Renal pelvis (tissue), 1 donor: ENCODE measurements at regions not wholly inside any gene's neighbourhood (a gene's known extent, or its start where the extent isn't known, plus 50 kb on each side); places are given as distances from the start of the nearest gene placed in this dataset.
"Not testable (repeated sequence)": the region's sequence is repeated elsewhere in the genome, so short reads cannot be mapped to it uniquely, and the experiment has no call there.

ENCODE experiments used
- DNase-seq: peaks from one replicate; pipeline ENCODE4 v3.0.0-alpha.2; 2013

GRCh38 chr7:106345421-106346166 is 60.8 kb upstream of the NAMPT start:
- no peak for DNase-seq

- DNase-seq: no peak
Observed at GRCh38 chr7:106344861-106345260, 60.1 kb upstream of the NAMPT start.

GRCh38 chr7:106344211-106344610 is 59.4 kb upstream of the NAMPT start:
- no peak for DNase-seq

GRCh38 chr7:106342049-106342448 is 57.3 kb upstream of the NAMPT start:
- not testable (repeated sequence) for DNase-seq

GRCh38 chr7:106340247-106340596 is 55.4 kb upstream of the NAMPT start:
- DNase-seq: not testable (repeated sequence)

- no peak for DNase-seq
Observed at GRCh38 chr7:106339513-106340246, 54.9 kb upstream of the NAMPT start.

GRCh38 chr7:106337754-106338153 is 53.0 kb upstream of the NAMPT start:
- DNase-seq: no peak

- no peak for DNase-seq
Observed at GRCh38 chr7:106335814-106336213, 51.0 kb upstream of the NAMPT start.
